SK-N-SH (cell line): ENCODE measurements at regions not wholly inside any gene's neighbourhood (a gene's known extent, or its start where the extent isn't known, plus 50 kb on each side); places are given as distances from the start of the nearest gene placed in this dataset.

ENCODE experiments used
- CHD2 ChIP-seq: fragments of 150-350 bp; IDR thresholded peaks from 2 replicates; pipeline ENCODE4 v1.6.1; 2018; ENCODE audit warnings: low read length; ENCODE audit not compliant: partially characterized antibody
- CTCF ChIP-seq: fragments of 200-600 bp; sonication (generic); IDR thresholded peaks from 2 replicates; pipeline ENCODE4 v1.6.1; 2017; ENCODE audit warnings: antibody characterized with exemption, mild to moderate bottlenecking, moderate library complexity
- EZH2phosphoT487 ChIP-seq: fragments of 200-600 bp; sonication (generic); IDR thresholded peaks from 2 replicates; pipeline ENCODE4 v1.6.1; 2017; ENCODE audit warnings: low read depth, mixed run types, mild to moderate bottlenecking, antibody characterized with exemption, moderate library complexity, borderline replicate concordance
- NFIC ChIP-seq: IDR thresholded peaks from 2 replicates; pipeline ENCODE4 v1.4.0; 2012; ENCODE audit warnings: borderline replicate concordance
- NRF1 ChIP-seq: IDR thresholded peaks from 2 replicates; pipeline ENCODE4 v1.6.1; 2012; ENCODE audit warnings: low read depth, mild to moderate bottlenecking, low read length
- POLR2AphosphoS5 ChIP-seq: IDR thresholded peaks from 2 replicates; pipeline ENCODE4 v1.6.1; 2012; ENCODE audit warnings: low read depth, low read length
- RAD21 ChIP-seq: IDR thresholded peaks from 2 replicates; pipeline ENCODE4 v1.6.1; 2012; ENCODE audit warnings: mild to moderate bottlenecking, low read length
- RCOR1 ChIP-seq: fragments of 150-350 bp; IDR thresholded peaks from 2 replicates; pipeline ENCODE4 v1.6.1; 2017; ENCODE audit warnings: antibody characterized with exemption, low read length
- RFX5 ChIP-seq: IDR thresholded peaks from 2 replicates; pipeline ENCODE4 v1.6.1; 2012; ENCODE audit warnings: mild to moderate bottlenecking, improper control_type of control experiment, low read length
- SIN3A ChIP-seq: IDR thresholded peaks from 2 replicates; pipeline ENCODE4 v1.6.1; 2012; ENCODE audit warnings: low read depth, mild to moderate bottlenecking, low read length, moderate library complexity, borderline replicate concordance

DNA sequence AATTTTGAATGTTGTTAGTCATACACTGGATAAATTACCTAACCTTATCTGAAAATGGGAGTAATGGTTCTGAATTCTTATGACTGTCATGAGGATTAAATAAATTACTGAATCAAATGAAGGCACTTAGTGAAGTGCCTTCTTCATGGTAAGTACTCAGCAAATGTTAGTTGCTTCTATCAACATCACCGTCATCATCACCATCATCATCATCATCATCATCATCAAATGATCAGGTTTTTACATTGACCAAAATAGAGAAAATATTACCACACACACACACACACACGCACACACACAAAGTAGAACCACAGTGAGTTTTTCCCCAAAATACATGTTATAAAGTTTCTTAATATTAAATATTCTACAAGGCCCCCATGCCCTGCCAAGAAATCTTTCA, 368.3 kb upstream of the FGF13 start:
- TF ChIP-seq POLR2AphosphoS5, result no peak
- no peak for TF ChIP-seq RCOR1
- no peak for TF ChIP-seq RAD21
- TF ChIP-seq CTCF, result no peak
- no peak for TF ChIP-seq NFIC
- TF ChIP-seq SIN3A, result no peak
- TF ChIP-seq CHD2, result no peak
- no peak for TF ChIP-seq RFX5
- no peak for TF ChIP-seq EZH2phosphoT487
- no peak for TF ChIP-seq NRF1
